Keratinocyte (primary cell): ENCODE measurements at regions not wholly inside any gene's neighbourhood (a gene's known extent, or its start where the extent isn't known, plus 50 kb on each side); places are given as distances from the start of the nearest gene placed in this dataset.

Experiments
- DNase-seq: peaks from one replicate; pipeline ENCODE4 v3.0.0-alpha.2; 2011; ENCODE audit warnings: low read depth, missing footprints, low spot score
- FAIRE-seq: peaks from 2 replicates; lab custom pipeline; 2011; peaks lifted over from hg19 to GRCh38; lab: Jason Lieb, UNC
- H2AFZ ChIP-seq: 2 replicates; pipeline ENCODE4 v1.6.0; 2012; ENCODE audit warnings: low read length, control low read depth, inconsistent platforms; ENCODE audit not compliant: control insufficient read depth
- H3K27ac ChIP-seq: 2 replicates; pipeline ENCODE4 v1.5.1; 2011; ENCODE audit warnings: low read length; ENCODE audit not compliant: control insufficient read depth, insufficient read depth
- H3K27me3 ChIP-seq: 3 replicates; pipeline ENCODE4 v1.6.0; 2011; ENCODE audit warnings: low read length; ENCODE audit not compliant: control insufficient read depth, insufficient read depth; ENCODE audit errors: extremely low read depth
- H3K36me3 ChIP-seq, 2 experiments: 2 replicates in 1 of 2; 3 replicates in 1 of 2; pipeline ENCODE4 v1.5.1; 2011; ENCODE audit warnings: low read length in 2 of 2, mild to moderate bottlenecking in 1 of 2; ENCODE audit not compliant: control insufficient read depth in 2 of 2, insufficient read depth in 2 of 2; ENCODE audit errors: extremely low read depth in 1 of 2
- H3K4me1 ChIP-seq: 3 replicates; pipeline ENCODE4 v1.5.1; 2011; ENCODE audit warnings: low read length; ENCODE audit not compliant: control insufficient read depth, insufficient read depth; ENCODE audit errors: extremely low read depth
- H3K4me2 ChIP-seq: 3 replicates; pipeline ENCODE4 v1.6.0; 2011; ENCODE audit warnings: low read depth, low read length; ENCODE audit not compliant: control insufficient read depth, insufficient read depth; ENCODE audit errors: extremely low read depth
- H3K4me3 ChIP-seq, 3 experiments: fragments of 200-600 bp in 1 of 3; sonication (generic) in 1 of 3; 2 replicates in 2 of 3; 3 replicates in 1 of 3; pipeline ENCODE4 v1.5.1; 2011 to 2016; ENCODE audit warnings: low read length in 3 of 3, mild to moderate bottlenecking in 3 of 3, control low read depth in 2 of 3, inconsistent platforms in 1 of 3, low read depth in 1 of 3, mixed read lengths in 1 of 3, mixed run types in 1 of 3, moderate library complexity in 1 of 3; ENCODE audit not compliant: control insufficient read depth in 2 of 3, insufficient read depth in 2 of 3; ENCODE audit errors: extremely low read depth in 1 of 3
- H3K79me2 ChIP-seq: 2 replicates; pipeline ENCODE4 v1.6.0; 2012; ENCODE audit warnings: low read length; ENCODE audit not compliant: control insufficient read depth, insufficient read depth
- H3K9ac ChIP-seq: 3 replicates; pipeline ENCODE4 v1.6.0; 2011; ENCODE audit warnings: low read length; ENCODE audit not compliant: control insufficient read depth, insufficient read depth; ENCODE audit errors: extremely low read depth
- H3K9me1 ChIP-seq: 3 replicates; pipeline ENCODE4 v1.6.0; 2011; ENCODE audit warnings: low read length; ENCODE audit not compliant: control insufficient read depth, insufficient read depth; ENCODE audit errors: extremely low read depth
- H3K9me3 ChIP-seq: 2 replicates; pipeline ENCODE4 v1.5.1; 2012; ENCODE audit warnings: low read depth, low read length; ENCODE audit not compliant: control insufficient read depth
- H4K20me1 ChIP-seq: 3 replicates; pipeline ENCODE4 v1.6.0; 2011; ENCODE audit warnings: low read length; ENCODE audit not compliant: control insufficient read depth, insufficient read depth; ENCODE audit errors: extremely low read depth
- CTCF ChIP-seq, 3 experiments: IDR thresholded peaks in 1 of 3; conservative IDR thresholded peaks in 1 of 3; optimal IDR thresholded peaks in 1 of 3; 2 replicates in 2 of 3; 3 replicates in 1 of 3; pipeline versions ENCODE3 to v1.5.1; 2011; ENCODE audit warnings: low read length in 3 of 3, mild to moderate bottlenecking in 3 of 3, moderate library complexity in 2 of 3, control low read depth in 1 of 3, inconsistent platforms in 1 of 3; ENCODE audit not compliant: insufficient read depth in 2 of 3; ENCODE audit errors: extremely low read depth in 1 of 3
- EZH2 ChIP-seq: IDR thresholded peaks from one replicate; pipeline ENCODE4 v1.6.1; 2012; ENCODE audit warnings: inconsistent platforms, mild to moderate bottlenecking, low read length, moderate library complexity
- dilution Hi-C: fragments of 300-500 bp; cut with MboI; formaldehyde crosslinking; loops from one replicate; pipeline ENCODE4 v1.7.0; 2020; ENCODE audit warnings: low sequenced_read_pairs; ENCODE audit not compliant: extremely low pct_ligation_motif_present

GRCh38 chr1:164086832-164087231 is 472.2 kb upstream of the PBX1 start:
- H3K4me1 ChIP-seq, result no peaks in the 10 kb centered on the region
- H4K20me1 ChIP-seq, result no peaks in the 10 kb centered on the region
- DNase-seq (no peak), FAIRE-seq (no peak)
- no peaks in the 10 kb centered on the region for H3K36me3 ChIP-seq
- H3K9ac ChIP-seq, result no peak overlapping the region
- H2AFZ ChIP-seq, result no peak overlapping the region
- H3K79me2 ChIP-seq, result no peaks in the 10 kb centered on the region
- no peak overlapping the region for H3K4me3 ChIP-seq
- no peaks in the 10 kb centered on the region for H3K9me1 ChIP-seq
- no peak overlapping the region for H3K4me2 ChIP-seq
- no peaks in the 10 kb centered on the region for H3K27me3 ChIP-seq
- dilution Hi-C loops, result no loop called here
- H3K27ac ChIP-seq, result no peak overlapping the region
- no peak for TF ChIP-seq CTCF (optimal IDR thresholded peaks at IDR 0.05 in 1 of 3, IDR thresholded peaks at IDR 0.05 in 1 of 3, conservative IDR thresholded peaks at IDR 0.05 in 1 of 3; ENCODE audit: extremely low read depth in 1 of 3, insufficient read depth in 2 of 3, low read length in 3 of 3)
- no peak for TF ChIP-seq EZH2
- no peaks in the 10 kb centered on the region for H3K9me3 ChIP-seq

GRCh38 chr1:164087906-164088453 is 471.0 kb upstream of the PBX1 start:
- dilution Hi-C loops, result no loop called here
- DNase-seq (no peak), FAIRE-seq (no peak)
- H3K27me3 ChIP-seq, result no peaks in the 10 kb centered on the region
- H3K79me2 ChIP-seq, result no peaks in the 10 kb centered on the region
- no peak overlapping the region for H2AFZ ChIP-seq
- H3K9me1 ChIP-seq, result no peaks in the 10 kb centered on the region
- no peaks in the 10 kb centered on the region for H3K4me1 ChIP-seq
- no peak overlapping the region for H3K27ac ChIP-seq
- TF ChIP-seq CTCF (optimal IDR thresholded peaks at IDR 0.05 in 1 of 3, IDR thresholded peaks at IDR 0.05 in 1 of 3, conservative IDR thresholded peaks at IDR 0.05 in 1 of 3; ENCODE audit: extremely low read depth in 1 of 3, insufficient read depth in 2 of 3, low read length in 3 of 3), result no peak
- TF ChIP-seq EZH2, result no peak
- no peak overlapping the region for H3K4me2 ChIP-seq
- no peak overlapping the region for H3K9ac ChIP-seq
- no peaks in the 10 kb centered on the region for H4K20me1 ChIP-seq
- H3K4me3 ChIP-seq, result no peak overlapping the region
- H3K9me3 ChIP-seq, result no peaks in the 10 kb centered on the region
- H3K36me3 ChIP-seq, result no peaks in the 10 kb centered on the region
